ENCODE measurements at regions not wholly inside any gene's neighbourhood (a gene's known extent, or its start where the extent isn't known, plus 50 kb on each side); places are given as distances from the start of the nearest gene placed in this dataset.

DNA sequence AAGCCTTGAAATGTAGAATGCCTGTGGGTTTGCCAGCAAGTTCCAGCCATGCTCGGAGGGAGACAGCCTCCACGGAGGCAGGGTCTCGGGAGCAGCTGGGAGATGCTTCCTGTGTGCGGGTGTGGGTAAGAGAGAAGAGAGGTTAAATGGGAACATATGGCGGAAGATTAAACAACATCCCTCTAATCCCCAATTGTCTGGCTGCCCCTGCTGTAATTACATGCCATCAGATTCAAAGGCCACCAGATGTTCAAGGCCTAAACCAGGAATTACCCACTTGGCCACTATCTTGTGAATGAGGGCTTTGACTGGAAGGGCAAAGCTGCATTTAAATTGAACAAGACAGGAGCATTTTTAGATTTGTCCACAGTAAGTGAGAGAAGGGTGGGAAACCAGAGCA lies 81.4 kb upstream of the BACE2 start:
- no peak for DNase-seq

DNA sequence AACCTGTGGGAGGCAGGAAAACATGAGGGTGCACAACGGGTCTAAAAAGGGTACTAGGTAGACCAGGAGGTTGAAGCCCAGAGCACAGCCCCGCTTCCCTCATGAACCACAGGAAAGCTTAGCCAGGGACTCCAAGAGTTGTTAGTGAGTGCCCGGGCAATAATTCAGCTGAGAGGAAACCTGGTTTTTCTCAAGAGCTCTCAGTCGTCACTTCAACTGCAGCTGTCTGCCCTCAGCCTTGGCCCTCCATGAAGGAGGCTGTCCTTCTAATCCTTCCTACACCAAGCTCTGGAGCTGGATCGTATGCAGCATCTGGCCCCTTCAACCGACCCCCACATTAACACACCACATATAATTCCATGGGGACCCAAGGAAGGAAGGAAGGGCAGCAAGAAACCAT lies 77.0 kb upstream of the BACE2 start:
- DNase-seq = no peak

DNA sequence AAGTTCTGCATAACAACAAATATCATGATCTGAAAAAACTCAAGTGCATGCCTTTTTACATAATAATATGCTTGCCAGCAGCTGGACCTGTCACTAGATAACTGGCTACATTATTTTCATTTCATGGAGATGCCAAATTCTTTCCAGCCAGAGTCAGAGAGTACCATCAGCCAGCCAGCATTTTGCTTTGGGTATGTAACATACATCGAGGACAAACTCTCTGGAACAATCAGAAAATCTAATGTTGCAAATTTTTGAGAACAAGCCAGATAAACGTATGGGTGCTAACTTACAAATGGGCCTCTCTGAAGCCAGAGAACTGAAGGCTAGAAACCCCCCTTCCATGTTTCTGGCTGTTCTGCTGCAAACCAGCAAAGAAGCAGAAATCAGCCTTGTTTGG lies 76.3 kb upstream of the BACE2 start:
- DNase-seq = no peak

DNA sequence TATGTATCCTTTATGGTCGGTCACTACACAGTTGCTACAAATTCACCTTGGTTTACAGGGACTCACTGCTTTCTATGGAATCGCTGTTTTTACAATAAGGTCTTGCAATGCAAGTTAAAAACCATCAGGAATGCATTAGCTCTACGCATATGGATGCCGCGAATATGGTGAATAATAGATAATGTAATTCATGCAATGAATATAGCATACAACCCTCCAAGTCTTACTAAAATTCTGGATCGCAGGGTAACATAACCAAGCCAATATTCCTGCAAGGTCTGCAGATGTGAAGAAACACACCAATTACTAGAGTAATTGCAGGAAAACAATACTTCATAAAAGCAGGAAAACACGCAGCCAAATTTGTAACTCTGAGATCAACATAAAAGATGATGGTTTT lies 75.6 kb upstream of the BACE2 start:
- DNase-seq = no peak

DNA sequence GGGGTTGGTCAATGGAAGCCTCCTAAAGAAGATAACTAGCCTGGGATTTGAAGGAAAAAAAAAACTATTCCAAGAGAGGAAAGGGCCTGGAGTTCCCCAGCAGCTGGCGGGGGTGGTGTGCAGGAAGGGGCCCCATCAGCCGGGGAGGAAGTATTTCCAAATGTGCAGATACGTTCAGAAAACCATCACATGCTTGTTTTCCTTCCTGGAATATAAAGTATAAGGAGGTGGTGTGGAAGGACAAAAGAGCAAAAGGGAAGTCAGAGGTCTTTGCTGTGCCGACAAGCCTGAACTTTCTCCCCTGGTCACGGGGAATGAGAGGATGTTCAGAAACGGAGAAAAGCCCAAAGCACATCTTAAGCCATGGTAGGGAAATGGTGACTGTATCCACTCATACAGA lies 72.0 kb upstream of the BACE2 start:
- DNase-seq = no peak

DNA sequence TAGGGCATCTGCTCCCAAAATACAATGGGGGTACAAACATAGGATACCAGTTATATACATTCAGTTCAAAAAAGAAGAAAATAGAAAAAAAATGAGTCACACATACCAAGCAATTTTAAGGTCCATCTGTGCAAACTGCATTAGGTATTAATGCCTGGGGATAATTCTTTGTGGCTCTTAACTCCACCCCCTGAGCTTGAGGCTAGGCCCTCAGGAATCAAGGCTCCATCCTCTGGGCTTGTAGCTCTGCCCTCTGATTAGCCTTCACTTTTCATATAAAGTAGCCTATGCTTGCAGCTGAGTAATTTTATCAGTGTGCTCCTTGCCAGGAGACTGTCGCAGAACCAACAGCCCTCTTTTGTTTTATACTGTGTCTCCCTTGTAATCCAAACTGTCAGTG lies 69.9 kb upstream of the BACE2 start:
- DNase-seq = no peak

DNA sequence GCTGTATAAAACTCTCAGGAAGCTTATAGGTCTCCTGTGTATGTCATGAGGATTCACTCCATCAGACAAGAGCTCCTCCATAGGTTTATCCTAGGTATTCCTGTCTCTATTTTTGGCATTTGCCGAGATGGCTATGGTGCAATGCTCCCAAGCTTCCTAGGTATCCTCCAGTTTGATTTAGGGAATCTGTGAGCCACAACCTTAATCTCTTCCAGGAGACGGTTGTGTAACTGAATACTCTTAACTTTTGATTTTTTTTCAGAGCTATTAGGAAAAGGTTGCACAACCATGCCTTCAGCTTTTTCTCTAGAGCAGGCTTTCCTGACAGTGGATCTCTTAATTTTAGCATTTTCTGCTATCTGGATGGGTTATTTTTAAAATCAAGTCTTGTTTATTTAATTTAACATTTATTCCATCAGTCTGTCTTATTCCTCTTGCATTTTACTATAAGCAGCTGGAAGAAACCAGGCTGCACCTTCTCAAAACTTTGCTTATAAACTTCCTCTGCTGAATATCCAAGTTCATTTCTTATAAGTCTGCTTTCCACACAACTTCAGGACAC lies 69.4 kb upstream of the BACE2 start:
- no peak for DNase-seq

DNA sequence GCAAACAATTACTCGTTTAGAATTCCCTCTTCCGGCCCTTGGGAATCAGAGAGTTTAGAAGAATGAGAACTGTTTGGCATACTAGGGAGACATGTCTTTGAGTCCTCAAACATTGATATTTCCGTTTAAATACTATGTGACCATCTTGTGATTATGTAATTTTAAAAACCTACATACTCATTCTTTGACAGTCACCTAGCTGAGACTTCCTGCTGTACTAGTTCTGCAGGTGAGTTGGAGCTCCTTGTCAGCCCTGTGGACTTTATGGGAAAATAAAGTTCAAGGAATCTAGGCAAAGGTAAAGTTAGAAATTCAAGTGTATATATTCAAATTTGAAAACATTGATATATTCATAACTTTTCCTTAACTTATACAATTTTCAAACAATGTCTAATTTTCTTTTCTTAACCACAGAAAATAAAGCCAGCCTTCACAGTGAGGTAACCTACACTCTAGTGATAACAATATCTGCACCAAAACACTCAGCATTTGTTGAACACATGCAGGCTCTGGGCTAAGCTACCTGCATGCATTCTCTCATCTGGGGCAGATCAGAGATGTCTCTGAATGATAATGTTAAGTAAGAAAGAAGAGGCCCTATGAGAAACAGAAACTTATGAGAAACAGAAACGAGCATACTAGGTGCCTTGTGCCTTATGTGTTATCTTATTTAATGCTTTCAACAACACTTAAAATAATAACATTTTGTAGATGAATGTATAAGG lies 67.0 kb upstream of the BACE2 start:
- no peak for DNase-seq

DNA sequence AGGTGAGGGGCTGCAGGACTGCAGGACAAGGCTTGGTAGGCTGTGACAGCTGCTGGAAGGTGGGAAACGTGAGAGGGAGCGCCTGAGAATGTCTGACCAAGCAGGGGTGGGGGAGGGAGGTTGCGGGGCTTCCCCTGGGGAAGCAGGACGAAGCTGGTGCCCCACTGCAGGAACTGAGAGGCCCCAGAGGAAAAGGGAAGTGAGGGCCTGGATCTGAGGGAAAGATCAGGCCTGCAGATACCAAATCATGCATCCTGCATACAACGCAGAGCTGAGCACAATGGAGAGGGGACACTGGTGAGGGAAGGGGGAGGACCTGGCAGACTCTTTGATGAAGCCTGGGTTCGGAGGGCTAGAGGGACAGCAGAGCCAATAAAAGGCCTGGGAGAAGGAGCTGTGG lies 65.7 kb upstream of the BACE2 start:
- DNase-seq = no peak

DNA sequence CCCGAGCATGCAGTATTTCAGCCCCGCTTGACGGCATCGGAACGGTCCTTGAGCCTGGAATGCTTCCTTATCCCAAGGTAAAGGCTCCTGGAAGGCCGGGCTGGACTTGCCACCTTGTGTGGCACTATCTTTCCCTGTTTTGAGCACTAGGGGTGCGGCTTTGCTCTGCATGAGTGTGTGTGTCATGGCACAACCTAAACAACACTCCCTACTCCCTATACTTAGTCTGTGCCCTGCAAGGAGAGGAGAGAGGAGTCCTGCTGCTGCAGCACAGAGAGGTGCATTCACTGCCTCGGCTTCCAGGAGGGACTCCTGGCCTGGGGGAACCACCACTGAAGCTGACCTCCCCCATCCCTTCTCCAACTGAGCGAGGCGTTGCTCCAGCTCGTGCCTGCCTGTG lies 60.4 kb upstream of the BACE2 start:
- DNase-seq = no peak

DNA sequence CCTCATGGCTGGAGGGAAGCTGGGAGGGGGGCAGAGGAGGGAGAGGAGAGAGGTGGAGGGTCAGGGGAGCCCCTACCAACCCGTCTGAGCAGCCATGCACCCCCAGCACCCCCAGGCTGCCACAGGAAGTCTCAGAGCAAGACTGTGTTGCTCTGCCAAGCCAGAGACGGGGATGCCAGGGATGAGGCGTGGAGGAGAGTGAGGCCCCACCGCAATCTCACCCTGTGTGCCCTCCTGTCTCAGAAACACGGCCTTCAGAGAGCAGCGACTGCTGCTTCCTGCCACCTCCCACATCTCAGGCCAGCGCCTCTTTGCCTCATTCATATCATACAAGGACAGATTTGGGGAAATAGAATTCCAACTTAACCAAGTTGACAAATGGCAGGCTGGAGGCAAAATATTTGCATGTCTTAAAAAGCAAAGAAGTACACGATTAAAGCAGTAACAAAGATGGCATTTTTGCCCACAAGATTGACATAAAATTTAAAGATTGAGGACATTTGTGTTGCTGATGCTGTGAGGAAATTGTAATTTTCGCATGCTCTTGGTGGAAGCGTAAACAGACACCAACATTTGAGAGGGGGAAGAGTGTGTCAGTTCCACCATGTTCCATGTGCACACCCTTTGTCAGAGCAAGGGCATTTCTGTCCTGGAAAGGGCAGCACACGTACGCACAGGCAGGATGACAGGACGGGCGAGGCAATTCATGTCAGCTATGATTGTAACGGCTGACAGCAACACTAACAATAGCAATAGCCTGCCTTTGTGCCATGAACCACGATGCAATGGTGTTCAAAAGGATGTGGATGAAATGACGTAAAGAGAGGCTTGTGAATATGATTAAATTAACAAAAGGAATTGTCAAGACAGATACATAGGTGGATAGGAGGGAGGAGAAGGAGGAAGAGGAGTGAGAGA lies 59.0 kb upstream of the BACE2 start:
- DNase-seq = no peak

DNA sequence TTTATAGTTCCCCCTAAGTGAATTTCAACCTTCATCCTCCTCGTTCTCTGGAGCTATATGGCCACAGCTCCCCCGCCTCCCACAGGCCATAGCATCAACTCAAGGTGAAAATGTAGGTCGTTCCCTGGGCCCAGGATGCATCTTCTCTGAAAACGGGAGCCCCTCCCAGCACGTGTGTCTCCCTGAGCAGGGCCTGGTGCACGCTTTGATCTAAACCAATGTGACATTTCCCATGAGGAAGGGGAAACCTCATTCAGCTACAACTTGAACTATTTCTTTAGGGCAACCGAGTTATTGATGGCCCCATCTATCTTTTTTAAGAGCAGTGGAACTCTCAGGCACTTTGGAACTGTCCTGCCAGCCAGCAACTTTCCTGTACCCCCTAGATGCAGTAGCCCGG lies 57.8 kb upstream of the BACE2 start:
- DNase-seq = no peak

DNA sequence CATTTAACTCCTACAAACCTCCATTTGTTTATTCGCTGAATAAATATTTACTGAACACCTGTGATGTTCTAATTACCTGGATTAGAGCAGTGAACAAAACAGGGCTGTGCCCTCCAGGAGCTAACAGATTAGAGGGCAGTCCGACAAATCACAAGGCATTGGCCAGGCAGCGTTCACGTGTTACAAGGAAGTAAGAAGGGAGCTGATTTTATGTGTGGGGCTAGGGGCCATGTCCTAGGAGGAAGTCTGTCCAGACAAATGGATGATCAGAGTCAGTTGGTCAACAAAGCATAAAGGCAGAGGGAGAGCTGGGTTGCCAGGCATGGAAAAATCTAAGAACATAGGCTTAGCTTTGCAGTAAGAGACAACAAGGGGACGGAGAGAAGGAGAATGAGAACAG lies 57.3 kb upstream of the BACE2 start:
- DNase-seq = no peak

DNA sequence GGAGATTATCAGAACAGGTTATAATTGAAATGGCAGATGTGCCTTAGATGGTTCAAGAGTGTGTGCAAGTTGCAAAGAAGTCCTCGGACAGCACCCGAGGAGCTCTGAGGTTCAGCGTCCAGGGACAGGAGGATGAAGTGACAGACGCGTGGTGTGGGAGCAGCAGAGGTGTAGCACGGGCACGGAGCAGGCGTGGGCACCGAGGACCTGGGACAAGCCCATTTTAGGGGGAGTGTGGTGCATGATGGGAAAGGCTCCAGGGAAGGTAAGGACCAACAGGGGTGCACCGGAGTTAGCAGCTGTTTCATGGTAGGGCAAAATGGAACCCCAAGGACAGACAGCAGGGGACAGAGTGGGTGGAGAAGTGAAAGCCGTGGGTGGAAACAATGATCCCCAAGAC lies 56.3 kb upstream of the BACE2 start:
- no peak for DNase-seq

DNA sequence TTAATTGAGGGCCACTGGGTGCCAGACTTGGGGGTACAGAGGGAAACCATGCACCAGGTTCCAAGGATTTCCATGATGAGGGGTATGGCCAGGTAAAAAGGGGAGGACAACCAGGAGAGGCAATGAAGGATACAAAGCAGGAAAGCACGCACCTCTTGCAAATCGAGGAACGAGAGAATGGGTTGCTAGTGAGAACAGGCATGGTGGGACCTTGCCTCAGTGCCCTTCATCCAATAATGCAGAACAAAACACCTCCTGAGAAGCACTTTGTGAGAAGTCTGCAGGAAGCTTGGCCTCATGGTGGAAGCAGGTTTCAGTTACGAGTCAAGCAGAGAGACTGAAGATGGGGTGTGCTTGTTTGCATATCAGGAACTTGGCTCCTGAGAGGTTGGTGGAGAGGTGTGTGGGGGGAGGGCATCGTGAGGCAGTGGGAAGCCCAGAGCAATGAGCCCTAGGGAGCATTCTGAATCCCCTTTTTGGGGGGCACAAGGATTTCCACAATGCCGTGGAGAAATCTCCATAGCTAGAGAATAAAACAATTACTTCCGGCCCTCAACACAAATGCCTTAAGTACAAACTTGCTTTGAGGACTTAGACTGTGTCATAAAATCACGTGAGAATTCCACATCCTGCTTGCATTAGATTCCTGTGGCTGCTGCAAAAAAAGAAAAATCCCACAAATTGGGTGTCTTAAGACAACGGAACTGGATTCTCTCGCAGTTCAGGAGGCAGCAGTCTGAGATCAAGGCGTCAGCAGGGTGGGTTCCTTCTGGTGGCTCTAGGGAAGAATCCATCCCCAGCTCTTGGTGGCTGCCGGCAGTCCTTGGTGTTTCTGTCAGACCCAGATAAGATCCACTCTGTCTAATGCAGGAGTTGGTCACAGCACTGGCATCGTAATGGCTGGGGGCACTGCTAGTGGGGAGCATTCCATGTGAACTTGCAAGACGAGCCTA lies 54.9 kb upstream of the BACE2 start:
- no peak for DNase-seq

DNA sequence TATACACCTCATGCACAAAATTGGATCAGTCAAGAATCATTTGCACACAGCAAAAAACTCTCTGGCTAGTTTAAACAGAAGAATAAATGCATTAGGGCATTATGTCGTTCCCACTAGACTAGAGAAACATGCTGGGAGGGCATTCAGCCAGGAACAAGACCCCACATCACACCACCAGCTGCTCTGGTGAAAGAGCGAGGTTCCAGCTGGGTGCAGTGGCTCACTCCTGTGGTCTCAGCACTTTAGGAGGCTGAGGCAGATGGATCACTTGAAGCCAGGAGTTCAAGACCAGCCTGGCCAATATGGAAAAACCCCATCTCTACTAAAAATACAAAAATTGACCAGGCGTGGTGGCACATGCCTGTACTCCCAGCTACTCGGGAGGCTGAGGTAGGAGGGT lies 52.1 kb upstream of the BACE2 start:
- no peak for DNase-seq

Measured in NCI-H2171 (cell line).